ENCODE measurements at regions not wholly inside any gene's neighbourhood (a gene's known extent, or its start where the extent isn't known, plus 50 kb on each side); places are given as distances from the start of the nearest gene placed in this dataset.

DNA sequence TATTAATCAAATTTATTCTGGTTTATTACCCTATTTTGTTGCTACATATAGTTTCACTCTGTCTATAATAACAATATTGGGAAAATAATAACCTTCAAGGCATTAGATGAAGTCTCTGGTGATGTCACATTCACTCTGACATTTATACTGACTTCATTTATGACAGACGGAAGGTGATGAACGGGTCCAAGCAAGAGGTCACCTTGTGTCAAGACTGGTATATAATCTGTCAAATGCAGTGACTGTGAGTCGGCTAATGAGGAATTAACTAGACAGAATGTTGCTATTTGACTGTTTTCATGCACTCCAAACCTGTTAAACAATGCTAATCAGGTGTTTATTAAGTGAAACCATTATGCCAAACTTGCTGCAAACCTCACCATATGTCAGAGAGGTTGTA, 800.5 kb upstream of the KLHL1 start:
- no peak for TF ChIP-seq POLR2A (IDR thresholded peaks at IDR 0.05; ENCODE audit: low read length)
- TF ChIP-seq GATA1 (IDR thresholded peaks at IDR 0.05; ENCODE audit: low read depth, low read length): no peak

Measured in erythroblast (primary cell).